ENCODE measurements at regions not wholly inside any gene's neighbourhood (a gene's known extent, or its start where the extent isn't known, plus 50 kb on each side); places are given as distances from the start of the nearest gene placed in this dataset.

DNA sequence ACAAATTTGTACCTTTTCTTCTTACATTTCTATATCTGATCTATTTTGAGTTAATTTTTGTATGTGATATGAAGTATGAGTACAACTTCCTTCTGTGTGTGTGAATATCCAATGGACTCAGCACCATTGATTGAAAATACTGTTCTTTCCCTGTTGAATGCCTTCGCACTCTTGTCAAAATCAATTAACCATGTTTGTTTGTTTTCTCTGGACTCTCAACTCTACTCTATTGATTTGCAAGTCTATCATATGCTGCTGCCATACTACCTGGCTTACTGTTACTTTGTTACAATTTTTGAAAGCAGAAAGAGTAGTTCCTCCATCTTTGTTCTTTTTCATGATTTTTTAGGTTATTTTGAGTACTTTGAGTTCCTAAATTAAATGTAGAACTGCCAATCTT, 1437.4 kb upstream of the SPRY2 start:
- no peaks in the 10 kb centered on the region for H3K4me1 ChIP-seq
- H3K4me3 ChIP-seq = no peak overlapping the region
- intact Hi-C loops (cut with DNase I) = no loop called here
- H3K27me3 ChIP-seq = no peaks in the 10 kb centered on the region
- H3K36me3 ChIP-seq = no peaks in the 10 kb centered on the region
- no peak overlapping the region for H3K27ac ChIP-seq
- H3K9ac ChIP-seq (ENCODE audit: low read depth in 2 of 2, low read length in 2 of 2) = no peak overlapping the region
- TF ChIP-seq, protein P1, sequence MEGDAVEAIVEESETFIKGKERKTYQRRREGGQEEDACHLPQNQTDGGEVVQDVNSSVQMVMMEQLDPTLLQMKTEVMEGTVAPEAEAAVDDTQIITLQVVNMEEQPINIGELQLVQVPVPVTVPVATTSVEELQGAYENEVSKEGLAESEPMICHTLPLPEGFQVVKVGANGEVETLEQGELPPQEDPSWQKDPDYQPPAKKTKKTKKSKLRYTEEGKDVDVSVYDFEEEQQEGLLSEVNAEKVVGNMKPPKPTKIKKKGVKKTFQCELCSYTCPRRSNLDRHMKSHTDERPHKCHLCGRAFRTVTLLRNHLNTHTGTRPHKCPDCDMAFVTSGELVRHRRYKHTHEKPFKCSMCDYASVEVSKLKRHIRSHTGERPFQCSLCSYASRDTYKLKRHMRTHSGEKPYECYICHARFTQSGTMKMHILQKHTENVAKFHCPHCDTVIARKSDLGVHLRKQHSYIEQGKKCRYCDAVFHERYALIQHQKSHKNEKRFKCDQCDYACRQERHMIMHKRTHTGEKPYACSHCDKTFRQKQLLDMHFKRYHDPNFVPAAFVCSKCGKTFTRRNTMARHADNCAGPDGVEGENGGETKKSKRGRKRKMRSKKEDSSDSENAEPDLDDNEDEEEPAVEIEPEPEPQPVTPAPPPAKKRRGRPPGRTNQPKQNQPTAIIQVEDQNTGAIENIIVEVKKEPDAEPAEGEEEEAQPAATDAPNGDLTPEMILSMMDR (IDR thresholded peaks at IDR 0.05) = no peak
- H3K9me3 ChIP-seq = peaks cover 3% of the 10 kb centered on the region
- DNase-seq = no peak

DNA sequence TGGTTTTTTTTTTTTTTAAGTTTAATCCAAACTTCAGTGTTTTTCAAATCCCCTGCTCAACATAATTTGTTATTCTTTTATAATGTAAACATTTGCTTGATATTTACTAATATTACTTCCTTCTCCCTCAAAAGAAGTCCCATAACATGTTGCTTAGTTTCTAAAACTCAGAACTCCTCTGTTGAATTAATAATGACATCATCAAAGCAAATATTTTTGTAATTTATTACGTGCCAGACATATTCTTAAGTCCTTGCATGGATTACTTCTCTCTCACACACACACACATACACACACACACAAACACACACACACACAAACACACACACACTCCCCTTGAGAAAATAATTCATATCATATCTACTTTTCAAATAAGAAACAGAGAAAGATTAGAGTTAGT, 1432.3 kb upstream of the SPRY2 start:
- TF ChIP-seq, protein P1 (IDR thresholded peaks at IDR 0.05) = no peak
- Histone ChIP-seq H3K9ac (ENCODE audit: low read depth in 2 of 2, low read length in 2 of 2) (no peak overlapping the region), H3K27ac (no peak overlapping the region), H3K4me1 (no peaks in the 10 kb centered on the region), H3K36me3 (no peaks in the 10 kb centered on the region), H3K9me3 (peaks cover 3% of the 10 kb centered on the region), H3K4me3 (no peak overlapping the region), H3K27me3 (no peaks in the 10 kb centered on the region)
- intact Hi-C loops (cut with DNase I) = no loop called here
- no peak for DNase-seq

DNA sequence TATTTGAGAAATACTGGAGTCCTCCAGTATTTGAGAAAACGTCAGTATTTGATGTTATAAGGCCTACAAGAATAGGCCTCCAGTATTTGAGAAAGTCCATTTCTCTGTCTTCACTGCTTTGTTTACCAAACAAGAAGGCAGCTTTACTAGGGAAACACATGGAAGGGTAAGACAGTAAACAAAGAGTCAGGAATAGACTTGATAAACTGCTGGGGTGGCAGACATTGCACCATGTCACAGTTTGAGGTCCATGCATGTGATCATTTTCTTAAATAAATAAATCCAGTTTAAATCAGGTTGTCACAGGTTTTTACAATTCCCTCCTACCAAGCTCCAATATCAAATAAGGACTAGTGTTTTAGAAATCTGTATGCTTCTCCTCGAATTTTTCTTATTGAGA, 1431.0 kb upstream of the SPRY2 start:
- H3K27me3 ChIP-seq = no peaks in the 10 kb centered on the region
- no peaks in the 10 kb centered on the region for H3K4me1 ChIP-seq
- intact Hi-C loops (cut with DNase I) = no loop called here
- H3K36me3 ChIP-seq = no peaks in the 10 kb centered on the region
- no peak overlapping the region for H3K9ac ChIP-seq (ENCODE audit: low read depth in 2 of 2, low read length in 2 of 2)
- H3K9me3 ChIP-seq = peaks cover 3% of the 10 kb centered on the region
- TF ChIP-seq, protein P1 (IDR thresholded peaks at IDR 0.05) = no peak
- H3K27ac ChIP-seq = no peak overlapping the region
- DNase-seq = no peak
- no peak overlapping the region for H3K4me3 ChIP-seq

DNA sequence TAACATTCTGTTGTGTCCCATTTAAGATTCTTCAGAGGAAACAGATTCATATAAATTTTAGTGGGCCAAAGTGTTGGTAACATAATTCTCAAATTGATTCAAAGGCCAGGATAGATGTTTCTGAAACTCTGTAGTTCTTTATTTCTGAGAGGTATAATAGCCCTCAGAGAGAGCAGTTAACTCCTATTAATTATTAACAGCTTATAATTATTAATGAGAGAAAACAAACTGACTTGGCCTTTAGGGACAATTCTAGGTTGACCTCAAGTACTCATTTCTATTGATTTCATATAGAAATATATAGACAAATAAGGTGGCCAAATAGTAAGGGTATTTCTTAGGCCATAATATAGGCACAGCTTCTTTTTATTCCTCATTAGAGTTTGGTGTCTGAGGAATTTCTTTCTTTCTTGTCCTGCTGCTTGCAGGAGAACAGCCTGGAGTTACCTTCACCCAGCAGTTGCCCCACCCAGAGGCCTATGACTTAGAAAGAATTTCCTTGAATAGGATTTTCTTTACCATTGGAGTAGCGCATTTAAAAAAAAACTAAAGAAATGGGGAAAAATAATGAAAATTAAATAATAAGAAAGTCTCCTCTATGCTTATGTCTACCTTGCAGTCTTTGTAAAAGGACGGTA, 1430.1 kb upstream of the SPRY2 start:
- Histone ChIP-seq H3K9me3 (peaks cover 2% of the 10 kb centered on the region), H3K9ac (ENCODE audit: low read depth in 2 of 2, low read length in 2 of 2) (no peak overlapping the region), H3K4me1 (no peaks in the 10 kb centered on the region), H3K36me3 (no peaks in the 10 kb centered on the region), H3K27ac (no peak overlapping the region), H3K27me3 (no peaks in the 10 kb centered on the region), H3K4me3 (no peak overlapping the region)
- intact Hi-C loops (cut with DNase I) = no loop called here
- TF ChIP-seq, protein P1 (IDR thresholded peaks at IDR 0.05) = no peak
- DNase-seq = no peak

DNA sequence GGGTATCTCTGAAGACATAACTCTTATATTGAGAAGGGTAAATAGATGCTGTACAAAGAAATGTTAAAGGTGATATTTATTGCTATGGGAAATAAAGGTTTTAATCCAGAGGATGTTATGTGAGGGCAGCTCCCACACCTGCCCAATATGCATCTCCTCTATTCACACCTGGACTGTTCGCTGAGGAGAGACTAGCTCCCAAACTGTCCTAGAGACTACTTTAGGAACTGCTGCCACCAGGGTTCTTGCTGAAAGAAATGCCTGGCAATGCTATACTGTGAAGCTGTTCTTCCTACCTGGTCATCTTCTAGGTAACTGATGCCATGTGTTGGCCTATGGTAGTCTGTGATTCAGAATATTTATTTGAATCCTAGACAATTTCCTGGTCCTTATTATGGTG, 1421.5 kb upstream of the SPRY2 start:
- no peaks in the 10 kb centered on the region for H3K36me3 ChIP-seq
- H3K27me3 ChIP-seq = no peaks in the 10 kb centered on the region
- intact Hi-C loops (cut with DNase I) = no loop called here
- no peak overlapping the region for H3K9ac ChIP-seq (ENCODE audit: low read depth in 2 of 2, low read length in 2 of 2)
- H3K27ac ChIP-seq = no peak overlapping the region
- no peak for DNase-seq
- no peak overlapping the region for H3K4me3 ChIP-seq
- H3K9me3 ChIP-seq = no peaks in the 10 kb centered on the region
- TF ChIP-seq, protein P1 (IDR thresholded peaks at IDR 0.05) = no peak
- H3K4me1 ChIP-seq = no peaks in the 10 kb centered on the region

All from colonic mucosa (tissue), 4 donors.